GM21528 (cell line): ENCODE measurements at regions not wholly inside any gene's neighbourhood (a gene's known extent, or its start where the extent isn't known, plus 50 kb on each side); places are given as distances from the start of the nearest gene placed in this dataset.
"Not testable (repeated sequence)": the region's sequence is repeated elsewhere in the genome, so short reads cannot be mapped to it uniquely, and the experiment has no call there.

Experiments used
- ATAC-seq: cut with Tn5 transposase; IDR thresholded peaks from one replicate; pipeline ENCODE4 v1.9.1; 2021; ENCODE audit warnings: mild to moderate bottlenecking, moderate library complexity; ENCODE audit not compliant: unreplicated experiment, low FRiP score

DNA sequence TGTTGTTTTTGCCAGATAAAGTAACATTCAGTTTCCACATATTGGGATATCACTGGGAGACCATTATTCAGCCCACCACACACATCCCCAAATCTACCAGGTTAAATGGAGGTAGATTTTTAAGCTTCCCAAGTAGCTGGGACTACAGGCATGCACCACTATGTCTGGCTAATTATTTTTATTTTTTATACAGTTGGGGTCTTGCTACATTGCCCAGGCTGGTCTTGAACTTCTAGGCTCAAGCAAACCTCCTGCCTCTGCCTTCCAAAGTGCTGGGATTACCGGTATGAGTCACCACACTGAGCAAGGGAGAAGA, 96.6 kb upstream of the CHD2 start:
- ATAC-seq, result no peak

DNA sequence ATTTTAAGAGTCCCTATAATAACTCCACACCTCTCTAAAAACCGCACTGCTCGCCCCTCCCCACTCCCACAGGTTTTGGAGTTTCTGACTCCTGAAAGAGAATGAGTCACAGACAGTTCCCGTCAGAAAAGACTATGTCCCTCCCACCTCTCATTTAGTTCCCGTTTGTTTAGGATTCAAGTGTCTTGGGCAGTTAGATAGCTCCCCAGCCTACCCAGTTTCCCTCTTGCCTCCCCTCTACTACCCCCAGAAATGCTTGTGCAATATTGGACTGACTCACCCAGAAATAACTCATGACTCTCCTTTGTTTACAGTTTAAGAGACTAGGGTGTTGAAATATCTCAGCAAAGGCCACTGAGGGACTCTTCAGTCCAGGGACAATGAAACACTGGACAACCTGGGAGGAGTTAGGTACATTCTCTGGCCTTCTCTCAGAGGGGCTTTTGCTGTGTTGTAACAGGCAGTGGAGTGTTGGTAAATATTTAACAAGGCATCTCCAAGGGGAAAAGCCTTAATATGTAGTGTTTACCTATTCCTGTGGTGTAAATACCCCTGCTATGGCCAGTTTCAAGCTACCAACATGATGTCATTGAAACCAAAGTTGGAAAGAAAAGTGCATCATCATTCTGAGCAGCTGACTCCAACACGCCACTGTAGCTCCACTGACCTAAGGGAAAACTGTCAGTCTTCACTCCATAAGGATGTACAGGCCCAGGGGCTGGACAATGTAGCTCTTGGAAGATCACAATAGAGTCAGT, 96.1 kb upstream of the CHD2 start:
- peak; percentile 35 for ATAC-seq

DNA sequence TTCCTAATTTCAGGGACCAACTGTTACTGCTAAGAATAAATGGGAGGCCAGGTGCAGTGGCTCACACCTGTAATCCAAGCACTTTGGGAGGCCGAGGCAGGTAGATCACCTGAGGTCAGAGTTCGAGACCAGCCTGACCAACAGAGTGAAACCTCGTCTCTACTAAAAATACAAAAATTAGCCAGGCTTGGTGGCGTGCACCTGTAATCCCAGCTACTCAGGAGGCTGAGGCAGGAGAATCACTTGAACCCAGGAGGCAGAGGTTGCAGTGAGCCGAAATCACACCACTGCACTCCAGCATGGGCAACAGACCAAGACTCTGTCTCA, 95.6 kb upstream of the CHD2 start:
- ATAC-seq, result not testable (repeated sequence)

DNA sequence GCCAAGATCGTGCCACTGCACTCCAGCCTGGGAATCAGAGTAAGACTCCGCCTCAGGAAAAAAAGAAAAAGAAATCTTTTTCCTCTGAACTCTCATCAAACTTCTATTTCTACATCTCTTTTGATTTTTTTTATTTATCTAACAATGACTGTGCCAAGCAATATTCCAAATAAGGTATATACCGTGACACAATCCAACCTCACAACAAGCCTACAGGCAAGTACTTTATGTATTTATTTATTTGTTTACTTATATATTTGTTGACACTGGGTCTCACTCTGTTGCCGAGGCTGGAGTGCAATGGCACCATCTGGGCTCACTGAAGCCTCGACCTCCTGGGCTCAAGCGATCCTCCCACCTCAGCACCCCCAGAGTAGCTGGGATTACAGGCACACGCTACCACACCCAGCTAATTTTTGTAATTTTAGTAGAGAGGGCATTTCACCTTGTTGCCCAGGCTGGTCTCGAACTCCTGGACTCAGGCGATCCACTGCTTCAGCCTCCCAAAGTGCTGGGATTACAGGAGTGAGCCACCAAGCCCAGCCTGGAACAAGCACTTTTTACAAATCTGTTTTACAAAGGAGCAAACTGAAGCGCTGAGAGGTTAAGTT, 94.9 kb upstream of the CHD2 start:
- no peak for ATAC-seq

DNA sequence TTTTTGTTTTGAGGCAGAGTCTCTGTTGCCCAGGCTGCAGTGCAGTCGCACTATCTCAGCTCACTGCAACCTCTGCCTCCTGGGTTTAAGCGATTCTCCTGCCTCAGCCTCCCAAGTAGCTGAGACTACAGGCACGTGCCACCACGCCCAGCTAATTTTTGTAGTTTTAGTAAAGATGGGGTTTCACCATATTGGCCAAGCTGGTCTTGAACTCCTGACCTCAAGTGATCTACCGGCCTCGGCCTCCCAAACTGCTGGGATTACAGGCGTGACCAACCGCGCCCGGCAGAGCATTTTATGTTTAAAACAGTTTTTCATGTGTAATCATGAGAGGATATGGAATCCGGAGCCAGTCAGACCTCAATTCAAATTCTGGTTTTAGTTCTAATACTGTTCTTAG, 94.0 kb upstream of the CHD2 start:
- ATAC-seq, result not testable (repeated sequence)

DNA sequence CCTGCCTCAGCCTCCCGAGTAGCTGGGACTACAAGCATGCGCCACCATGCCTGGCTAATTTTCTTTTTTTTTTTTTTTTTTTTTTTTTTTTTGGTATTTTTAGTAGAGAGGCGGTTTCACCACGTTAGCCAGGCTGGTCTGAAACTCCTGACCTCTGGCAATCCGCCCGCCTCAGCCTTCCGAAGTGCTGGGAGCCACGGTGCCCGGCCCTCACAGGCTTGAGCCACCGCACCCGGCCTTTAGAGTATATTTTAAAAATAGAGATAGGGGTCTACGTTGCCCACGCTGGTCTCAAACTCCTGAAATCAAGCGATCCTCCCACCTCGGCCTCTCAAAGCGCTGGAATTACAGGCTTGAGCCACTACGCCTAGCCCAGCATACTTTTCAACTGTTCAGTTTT, 93.4 kb upstream of the CHD2 start:
- no peak for ATAC-seq

DNA sequence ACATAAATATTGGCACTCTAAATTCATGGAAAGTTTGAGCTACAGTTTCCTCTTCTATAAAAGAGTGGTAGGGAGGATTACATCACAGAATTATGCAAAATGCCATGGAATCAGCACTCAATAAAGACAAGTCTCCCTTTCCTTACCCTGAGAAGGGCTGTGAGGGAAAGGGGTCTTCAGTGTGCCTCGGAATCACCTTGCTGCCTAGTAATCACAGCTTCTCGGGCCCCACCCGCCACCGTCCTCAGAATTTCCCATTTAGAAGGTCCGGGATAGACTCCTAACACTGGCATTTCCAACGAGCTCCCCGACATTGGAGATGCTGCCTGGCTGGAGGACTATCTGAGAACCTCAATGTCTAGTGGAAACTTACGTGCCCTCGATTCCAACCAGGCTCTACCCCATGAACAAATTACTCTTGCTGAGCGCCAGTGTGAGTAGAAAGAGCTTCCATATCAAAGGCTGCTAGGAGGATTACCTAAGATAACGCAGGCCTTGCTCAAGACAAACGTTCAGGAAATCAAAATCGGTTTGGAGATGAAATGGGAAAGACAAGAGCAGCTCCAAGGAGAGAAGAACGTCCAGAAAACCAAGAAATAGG, 92.1 kb upstream of the CHD2 start:
- no peak for ATAC-seq

DNA sequence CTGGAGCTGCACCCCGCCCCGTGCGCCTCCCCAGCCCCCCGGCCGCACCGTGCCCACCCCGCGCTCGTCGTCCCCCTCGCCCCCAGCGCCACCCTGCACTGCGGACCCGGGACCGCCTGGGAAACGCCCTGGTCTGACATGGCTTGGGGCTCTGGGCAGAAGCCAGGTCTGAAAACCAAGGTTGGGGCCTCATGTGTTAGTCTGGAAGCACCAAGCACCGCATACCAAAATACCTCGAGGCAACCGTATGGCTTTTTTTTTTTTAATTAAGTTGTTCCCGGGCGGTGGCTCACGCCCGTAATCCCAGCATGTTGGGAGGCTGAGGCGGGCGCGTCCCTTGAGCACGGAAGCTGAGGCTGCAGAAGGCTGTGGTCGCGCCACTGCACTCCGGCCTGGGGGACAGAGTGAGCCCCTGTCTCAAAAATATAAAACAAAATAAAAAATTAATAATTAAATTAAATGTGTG, 91.5 kb upstream of the CHD2 start:
- ATAC-seq, result peak; percentile 31

DNA sequence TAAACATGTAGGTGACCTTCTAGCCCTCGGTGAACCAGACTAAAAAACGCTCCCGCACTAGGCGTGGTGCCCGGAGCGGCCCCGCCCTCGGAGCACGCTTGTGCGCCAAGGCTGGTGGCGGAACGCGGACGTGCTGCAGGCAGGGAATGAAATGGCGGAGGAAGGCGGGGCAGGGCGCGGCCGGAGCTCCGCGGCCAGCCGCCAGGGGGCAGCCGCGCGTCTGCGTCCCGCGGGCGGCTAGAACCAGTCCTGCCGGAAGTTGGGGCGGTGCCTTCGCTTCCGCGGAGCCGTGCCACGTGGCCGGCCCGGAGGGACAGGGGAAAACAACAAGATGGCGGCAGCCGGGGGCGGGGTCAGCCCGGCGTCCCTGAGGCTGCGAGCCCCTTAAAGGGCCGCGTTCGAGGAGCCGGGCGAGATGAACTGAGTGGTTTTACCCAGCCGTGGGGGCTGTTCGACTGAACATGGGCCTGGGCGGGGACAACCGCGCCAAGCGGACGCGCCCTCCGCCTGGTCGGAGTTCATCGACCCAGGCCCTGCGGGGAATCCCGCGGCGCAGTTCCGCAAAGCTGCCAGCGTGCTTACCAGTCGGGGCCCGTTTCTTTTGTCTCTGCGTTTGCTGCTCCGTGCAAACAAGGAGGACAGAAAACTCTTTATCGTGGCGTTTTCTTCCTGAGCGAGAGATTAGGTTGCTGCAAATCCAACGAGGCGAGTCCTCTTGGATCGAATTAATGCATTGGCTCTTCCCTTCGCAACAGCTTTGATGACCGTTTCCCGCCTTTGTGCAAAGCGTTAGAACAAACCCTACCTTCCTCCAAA, 90.9 kb upstream of the CHD2 start:
- ATAC-seq, result peak; percentile 84

DNA sequence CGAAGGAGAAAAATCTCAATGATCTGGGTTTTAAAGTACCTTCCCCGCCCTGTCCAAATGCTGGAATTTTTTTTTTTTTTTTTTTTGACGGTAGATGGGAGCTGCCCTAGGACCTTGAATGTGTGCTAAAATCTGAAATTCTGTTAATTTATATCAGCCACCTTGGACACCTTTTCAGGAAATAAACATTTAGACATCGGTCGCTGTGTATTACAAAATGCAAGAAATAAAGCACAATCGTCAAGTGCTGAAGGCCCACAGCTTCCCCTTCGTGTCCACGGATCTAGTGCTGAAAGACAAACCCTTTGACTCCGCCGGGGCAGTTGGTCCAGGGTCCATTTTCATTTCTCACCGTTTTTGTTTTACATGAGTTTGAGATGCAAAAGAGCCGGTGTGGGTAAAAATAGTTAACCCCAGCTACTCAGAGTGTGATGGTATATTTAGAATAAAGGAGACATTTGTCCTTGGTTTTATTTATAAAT, 90.2 kb upstream of the CHD2 start:
- ATAC-seq, result no peak

DNA sequence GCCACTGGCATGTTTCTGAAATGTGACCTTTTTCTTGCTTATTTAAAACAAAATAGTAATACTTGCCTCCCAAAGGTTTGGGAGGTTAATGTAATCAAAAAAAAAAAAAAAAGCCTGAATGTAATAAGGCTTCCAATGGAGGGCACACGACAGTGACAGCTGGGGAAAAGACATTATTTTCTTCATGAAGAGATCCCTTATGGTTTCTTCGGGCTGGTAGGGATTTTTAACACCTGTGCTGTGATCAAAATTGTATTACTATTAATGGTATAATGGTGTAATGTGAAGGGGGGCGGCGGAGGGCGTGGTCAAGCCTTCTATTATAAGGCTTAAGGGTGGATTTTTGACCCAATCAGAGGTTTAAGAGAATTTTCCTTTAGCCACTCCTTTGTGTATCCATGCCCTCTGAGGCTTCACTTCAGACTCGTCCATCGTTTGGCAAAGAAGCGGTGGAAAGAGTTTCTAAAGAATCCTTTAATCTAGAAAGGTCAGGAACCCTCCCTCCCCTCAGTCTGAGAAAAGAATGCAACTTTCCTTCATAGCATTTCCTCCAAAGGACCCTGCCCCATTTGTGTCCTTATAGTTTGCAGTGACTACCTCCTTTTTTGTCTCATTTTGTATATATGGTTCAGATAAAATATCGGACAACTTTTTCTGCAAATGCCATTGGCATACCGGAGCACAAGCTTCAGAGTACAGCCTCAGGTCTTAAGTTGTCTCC, 89.5 kb upstream of the CHD2 start:
- ATAC-seq, result no peak

DNA sequence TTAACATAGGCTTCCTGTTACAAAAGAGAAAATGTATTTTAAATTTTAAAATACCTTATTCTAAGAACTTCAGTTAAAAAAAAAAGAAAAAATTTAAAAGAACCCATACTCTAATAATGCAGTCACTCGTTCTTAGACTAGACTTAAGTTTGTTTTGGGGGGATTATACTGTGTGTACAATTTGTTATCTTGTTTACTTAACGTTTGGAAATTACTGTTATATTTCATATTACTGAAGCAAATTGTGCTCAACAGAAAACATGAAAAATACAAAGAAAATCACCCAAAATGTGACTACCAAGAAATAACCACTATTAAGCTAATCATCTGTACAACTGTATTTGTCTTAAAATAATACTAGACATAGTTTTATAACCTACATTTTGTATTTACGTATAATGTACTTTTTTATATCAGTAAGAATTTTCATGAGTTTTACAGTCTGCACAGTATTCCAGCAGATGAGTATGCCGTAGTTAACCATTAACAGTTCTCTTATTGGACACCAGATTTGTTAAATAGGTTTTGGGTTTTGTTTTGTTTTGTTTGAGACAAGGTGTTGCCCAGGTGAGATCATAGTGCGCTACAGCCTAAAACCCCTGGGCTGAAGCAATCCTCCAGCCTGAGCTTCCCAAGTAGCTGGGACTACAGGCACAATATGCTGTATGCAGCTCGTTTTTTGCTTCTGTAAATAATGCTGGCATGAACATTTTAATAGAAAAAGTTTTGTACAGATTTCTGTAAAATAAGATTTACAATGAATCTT, 88.8 kb upstream of the CHD2 start:
- no peak for ATAC-seq

DNA sequence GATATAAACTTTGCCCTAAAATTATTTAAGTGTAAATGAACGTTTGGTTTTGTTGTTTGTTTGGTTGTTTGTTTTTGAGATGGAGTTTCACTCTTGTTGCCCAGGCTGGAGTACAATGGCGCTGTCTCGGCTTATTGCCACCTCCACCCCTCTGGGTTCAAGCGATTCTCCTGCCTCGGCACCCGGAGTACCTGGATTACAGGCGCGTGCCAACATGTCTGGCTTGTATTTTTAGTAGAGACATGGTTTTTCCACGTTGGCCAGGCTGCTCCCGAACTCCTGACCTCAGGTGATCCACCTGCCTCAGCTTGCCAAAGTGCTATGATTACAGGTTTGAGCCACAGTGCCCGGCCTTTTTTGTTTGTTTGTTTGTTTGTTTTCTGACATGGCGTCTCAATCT, 87.9 kb upstream of the CHD2 start:
- no peak for ATAC-seq

DNA sequence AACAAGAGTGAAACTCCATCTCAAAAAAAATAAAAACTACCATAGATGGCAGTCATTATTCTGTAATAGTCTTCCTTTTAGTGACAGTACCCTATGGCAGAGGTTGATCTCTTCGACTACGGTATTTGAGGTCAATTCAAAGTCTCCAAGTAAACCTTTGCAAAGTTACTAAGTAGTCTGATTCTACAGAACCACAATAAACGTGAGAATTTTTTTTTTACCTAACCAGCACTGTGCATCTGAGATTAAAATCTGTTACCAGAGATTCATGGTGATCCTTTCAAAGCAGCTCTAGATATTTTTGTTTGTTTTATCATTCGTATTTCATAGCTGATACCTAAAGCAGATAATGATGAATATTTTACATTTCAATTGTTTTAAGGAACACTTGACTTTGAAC, 86.6 kb upstream of the CHD2 start:
- ATAC-seq, result no peak

DNA sequence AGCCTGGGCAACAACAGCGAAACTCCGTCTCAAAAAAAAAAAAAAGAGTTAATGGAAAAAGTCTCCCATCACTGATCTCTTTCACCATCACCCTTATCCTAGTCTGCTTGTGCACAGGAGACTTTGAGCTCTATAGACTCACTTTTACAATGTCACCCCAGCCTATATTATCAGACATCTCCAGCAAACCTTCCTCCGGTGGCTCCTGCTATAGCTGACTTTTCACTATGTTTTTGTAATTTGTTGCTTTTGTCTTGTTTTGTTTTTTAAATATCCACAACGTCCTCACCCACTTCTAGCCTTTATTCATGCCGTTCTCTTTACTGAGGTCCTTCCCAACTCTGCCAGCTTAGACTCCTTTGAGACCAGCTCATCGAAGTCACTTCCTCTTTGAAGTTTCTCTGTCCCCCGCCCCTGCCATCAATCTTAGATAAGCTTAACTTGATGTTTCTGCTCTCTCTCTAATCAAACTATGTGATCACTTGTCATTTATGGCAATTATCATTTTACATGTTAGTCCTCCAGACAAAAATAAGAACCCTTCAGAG, 82.7 kb upstream of the CHD2 start:
- no peak for ATAC-seq

DNA sequence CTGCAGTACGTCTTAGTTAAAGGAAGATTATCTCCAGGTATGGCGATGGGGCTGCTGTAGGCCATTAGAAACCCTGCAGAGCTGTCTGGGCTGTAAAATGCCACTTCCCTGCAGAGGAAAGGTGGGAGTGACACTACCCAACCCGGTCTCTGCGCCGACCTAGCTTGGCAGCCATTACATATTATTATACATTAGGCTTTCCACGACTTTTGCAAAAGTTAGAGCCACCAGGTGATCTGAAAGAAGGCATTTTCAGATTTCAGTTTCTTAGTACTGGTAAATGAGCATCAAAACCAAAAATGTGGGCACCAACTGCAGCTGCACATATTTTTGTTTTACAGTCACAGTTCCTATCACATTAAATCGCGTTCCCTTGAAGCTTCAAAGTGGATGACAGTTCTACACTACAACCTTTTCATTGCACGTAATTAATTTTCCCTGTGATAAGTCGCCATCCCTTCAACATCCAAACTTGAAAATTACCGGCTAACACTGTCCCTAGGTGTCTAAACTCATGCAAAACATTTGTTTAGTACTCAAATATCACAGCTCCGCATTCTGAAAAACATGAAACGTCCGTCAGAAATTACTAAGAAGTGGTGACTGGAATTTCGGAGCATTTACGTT, 81.4 kb upstream of the CHD2 start:
- ATAC-seq, result no peak

DNA sequence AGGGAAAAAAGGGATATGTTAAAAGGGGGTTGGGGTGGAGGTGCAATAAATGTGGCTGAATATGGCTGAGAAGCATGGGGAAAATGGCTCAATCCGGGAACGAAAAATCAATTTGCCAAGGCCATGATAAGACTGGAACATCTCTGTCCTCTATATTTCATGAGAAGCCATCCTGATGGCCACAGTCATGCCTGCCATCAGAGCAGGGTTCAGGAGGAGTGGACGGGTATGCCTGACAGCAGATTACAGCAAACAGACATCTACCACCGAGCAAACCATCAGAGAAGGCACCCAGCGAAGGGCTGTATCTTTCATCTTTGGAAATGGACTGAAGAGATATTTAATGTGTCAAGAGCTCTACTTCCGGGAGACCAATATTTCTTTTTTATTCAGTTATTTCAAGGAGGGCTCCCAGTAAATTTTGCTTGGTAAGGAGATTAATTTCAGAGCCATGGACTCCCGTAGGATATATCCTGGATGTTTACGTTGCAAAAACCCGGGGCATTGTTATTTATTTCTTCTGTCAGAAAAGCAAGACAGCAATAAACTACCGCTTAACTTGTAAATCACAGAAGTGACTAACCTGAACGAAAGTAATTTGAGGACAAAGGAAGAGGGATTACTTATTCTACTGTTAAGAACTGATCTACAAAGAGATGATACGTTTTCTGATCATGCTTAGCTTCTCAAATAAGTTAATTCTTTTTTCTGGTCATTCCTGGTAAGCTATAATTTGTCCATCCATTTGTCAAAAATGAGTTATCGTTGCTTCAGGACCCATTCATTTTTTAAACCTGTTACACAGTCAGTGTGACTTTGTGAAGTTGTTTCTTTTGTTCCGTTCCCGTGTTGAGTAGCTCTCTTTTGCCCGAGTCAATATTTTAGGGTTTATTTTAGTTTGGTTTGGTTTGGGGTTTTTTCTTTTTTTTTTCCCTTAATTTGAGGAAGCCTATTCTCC, 80.6 kb upstream of the CHD2 start:
- no peak for ATAC-seq
